Stimulated activated CD4-positive, alpha-beta T cell treated with anti-CD3 and anti-CD28 coated beads, Interleukin-12 subunit alpha, Interleukin-12 subunit beta, amount 100 ng/mL, for 24 hours (primary cell): ENCODE measurements at regions not wholly inside any gene's neighbourhood (a gene's known extent, or its start where the extent isn't known, plus 50 kb on each side); places are given as distances from the start of the nearest gene placed in this dataset.
A peak's percentile ranks its signal among the peaks of the same experiment; 100 is the strongest.

ENCODE experiments used
- DNase-seq, 2 experiments: peaks; one replicate each; pipeline ENCODE4 v3.0.0-alpha.2; 2020; ENCODE audit warnings: low read depth in 2 of 2

DNA sequence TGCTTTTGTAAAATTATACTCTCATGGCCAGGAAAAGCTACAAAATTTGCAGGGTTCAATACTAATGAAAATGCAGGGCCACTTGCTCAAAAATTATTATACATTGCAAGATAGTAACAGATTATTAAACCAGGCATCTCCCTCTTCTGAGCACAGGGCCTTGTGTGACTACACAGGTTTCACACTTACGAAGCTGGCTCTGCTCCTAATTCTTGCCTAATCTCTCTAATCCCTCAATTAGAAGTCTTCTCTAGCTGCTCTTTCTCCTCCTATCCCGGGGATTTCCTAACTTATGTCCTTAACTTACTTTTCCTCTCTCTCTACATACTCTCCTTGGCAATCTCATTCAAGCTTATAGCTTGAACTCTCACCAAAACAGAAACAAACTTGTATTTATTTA, 168.3 kb downstream of the AREG start:
- no peak for DNase-seq

DNA sequence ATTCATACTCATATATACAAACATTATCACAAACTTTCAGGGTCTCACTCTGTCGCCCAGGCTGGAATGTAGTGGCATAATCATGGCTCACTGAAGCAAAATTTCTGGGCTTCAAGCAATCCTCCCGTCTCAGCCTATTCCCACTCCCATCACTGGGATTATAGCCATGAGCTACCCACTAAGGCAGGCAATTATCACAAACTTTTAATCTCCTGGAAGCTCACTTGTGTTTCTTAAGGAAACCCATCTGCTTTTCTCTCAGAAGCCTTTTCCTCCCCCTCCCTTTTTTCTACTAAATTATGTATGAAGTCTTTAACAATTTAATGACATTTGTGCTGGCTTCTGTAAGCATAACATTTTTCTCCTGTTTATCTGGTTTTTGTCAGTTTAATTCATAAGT, 170.5 kb downstream of the AREG start:
- DNase-seq = no peak

DNA sequence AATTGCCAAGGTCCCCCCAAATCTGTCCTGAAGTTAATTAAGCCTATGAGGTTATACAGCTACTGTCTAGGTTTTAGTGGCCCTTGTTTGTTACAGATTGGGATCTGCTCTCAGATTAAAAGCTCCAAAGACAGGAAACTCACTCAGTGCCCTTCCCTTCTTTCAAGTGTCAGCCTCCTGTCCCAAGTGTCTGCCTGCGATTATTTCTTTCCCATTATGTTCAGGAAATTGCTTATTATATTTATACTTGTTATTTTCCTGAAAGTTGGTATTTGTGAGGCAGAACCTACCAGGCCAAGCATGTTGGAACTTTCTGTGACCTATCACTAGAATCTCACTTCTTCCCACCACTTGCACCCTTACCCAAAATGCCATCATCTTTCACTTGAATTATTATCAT, 173.2 kb downstream of the AREG start:
- no peak for DNase-seq

DNA sequence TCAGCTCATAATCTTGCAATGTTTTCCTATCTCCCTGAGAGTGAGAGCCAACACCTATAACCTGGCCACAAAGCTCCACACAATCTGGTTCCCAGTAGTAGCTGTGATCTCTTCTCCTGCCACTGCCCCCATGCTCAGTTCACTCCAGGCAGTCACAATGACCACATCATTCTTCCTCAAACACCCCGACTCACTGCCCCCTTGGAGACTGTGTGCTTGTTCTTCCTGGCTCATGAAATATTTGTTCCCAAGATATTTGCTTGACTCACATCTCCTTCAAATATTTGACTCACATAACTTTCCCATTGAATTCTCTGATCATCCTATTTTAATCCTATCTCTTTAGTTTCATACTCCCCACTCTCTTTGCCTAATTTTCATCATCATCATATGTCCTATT, 173.7 kb downstream of the AREG start:
- no peak for DNase-seq

DNA sequence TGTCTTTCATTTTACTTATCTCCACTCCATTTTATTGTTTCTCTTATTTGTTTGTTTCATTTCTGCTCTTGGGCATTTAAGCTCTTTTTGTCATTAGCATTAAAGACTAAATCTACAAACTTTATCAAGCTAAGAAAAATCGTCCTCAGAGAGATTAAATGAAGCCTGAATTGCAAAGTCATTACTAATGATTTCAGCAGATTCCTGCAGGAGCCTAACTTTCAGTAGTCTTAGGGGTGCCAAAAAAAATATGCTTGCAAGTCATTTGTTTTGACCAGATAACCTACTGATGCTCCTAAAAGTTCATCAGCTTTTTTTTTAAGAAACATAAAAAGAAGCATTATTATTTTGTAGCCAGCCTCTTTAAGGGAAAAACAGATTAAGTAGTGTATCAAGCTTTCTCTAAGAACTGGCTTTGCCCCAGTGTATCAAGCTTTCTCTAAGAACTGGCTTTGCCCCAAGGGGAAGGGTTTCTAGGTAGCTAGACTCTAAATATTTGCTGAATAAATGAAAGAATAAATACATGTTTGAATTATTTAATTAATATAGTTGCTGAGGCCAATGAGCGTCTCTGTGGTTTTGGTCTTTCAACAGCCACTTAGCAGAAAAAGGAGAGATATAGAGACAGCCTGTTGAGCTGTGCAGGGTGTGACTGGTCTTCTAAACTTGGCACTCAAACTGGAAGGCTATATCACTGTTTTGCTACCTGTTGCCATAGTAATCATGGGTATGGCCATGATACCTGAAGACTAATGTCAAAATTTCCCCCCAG, 174.2 kb downstream of the BTC start:
- no peak for DNase-seq

DNA sequence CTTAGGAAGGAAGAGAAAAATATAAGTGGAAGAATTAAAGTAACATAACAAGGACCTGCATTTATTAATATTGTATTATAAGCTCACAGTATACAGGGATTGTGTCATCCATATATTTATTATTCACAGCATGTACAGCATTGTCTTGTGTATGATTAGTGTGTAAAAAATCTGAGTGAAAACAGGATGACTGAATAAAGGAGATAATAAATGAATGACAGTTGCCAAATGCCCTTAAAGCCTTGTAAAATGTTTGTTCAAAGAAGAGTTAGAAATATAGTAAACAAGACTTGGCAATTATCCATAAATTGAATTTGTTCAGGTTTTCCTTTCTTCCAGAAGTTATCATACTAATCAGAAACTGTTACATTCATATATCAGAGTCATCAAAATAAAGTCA, 172.7 kb downstream of the BTC start:
- no peak for DNase-seq

DNA sequence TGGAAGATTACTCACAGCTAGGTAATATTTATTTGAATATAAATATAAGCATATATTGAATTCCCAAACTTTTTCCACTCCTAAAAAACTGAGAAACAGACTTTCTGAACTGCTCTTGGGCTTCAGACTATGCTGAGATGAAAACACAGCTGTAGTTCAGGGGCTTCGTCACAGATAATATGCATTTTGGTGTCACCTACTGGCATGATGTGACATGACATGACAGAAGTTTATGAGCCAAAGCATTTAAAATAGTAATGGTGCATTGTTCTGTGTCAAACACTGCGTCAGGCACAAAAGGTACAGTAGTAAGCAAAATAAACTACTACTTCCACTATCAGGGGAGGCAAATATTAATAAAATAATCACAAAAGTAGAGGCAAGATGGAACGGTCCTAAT, 171.3 kb downstream of the BTC start:
- DNase-seq = no peak

DNA sequence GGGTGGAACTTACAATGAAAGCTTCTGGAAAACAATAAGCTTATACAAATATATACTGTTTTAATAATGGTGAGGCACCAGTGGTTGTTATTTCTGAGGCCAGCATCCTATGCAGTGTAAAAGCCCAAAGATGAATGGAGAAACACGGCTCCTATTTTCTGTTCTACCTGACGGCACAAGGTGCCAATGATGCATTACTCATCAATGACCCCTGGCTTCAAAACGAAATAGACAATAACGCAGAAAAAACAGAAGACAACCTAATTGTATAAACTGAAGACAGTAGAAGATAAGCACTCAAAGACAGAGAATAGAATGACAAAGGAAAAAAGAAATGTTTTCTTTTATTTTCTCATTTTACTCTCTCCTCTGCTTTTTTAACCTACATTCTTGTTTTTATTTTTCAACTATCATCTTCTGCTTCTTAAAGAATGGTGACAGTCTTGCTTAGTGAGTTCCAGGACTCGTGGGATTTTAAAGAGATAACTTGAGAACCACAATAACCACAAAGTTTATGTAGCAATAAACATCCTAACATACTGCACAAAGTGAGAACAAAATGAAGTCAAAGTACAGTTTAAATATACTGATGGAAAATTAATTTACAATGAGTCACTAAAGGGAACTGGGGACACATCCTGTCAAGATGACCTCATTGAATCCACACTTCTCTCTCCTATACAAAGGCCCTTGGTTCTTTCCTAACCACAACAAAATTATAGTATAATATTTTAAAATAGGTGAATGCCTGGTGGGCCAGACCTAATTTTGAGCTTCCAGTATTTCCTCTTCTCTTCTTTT, 169.8 kb downstream of the BTC start:
- DNase-seq = no peak

DNA sequence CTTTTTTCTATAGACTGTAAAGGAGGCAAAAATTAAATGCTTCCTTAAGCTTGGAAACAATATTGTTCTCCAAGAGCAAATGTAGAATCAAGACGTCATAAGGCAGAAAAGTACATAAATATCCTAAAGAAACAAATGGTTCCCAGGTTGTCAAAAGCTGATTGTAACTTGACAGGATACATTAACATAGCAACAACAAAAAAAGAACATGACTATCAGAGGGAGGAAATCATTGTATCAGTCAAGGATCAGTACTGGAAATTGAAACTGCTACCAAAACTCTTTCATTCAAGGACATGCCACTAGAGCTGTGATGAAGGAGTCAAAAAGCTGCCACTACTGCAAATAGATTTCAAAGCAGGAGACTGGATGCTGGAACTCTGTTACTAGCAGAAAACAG, 168.3 kb downstream of the BTC start:
- DNase-seq = no peak

DNA sequence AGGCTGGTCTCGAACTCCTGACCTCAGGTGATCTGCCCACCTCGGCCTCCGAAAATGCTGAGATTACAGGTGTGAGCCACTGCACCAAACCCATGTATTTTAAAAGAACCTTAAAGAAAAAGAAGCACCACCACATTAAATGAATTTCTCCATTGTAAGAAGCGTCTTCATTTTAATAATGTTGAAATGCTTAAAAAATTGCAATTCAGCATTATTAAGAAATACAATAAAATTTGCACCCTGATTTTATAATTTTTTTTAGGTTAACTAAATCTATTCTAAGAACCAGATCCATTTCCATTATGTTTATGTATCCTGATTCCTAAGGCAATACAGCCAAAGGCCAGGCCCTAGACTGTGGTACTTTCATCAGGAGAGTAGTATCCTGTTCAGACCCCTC, 167.2 kb downstream of the BTC start:
- DNase-seq = no peak

DNA sequence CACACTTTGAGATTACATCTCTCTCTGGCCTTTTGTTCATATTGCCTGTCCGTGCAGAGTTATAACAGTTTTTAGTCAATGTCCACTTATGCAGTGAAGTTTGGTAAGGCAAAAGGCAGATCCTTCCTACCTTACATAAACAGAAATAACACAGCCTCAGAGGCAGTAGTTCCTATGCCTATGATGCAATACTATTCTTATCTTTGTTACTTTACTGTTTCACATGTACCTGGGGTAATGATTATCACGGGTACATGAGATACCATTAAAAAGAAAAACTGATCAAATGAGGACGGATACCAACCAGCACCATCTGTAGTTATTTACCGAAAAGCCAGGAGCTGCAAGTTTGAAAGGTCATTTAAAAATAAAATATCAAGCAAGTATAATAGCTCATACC, 166.8 kb downstream of the BTC start:
- DNase-seq = no peak

DNA sequence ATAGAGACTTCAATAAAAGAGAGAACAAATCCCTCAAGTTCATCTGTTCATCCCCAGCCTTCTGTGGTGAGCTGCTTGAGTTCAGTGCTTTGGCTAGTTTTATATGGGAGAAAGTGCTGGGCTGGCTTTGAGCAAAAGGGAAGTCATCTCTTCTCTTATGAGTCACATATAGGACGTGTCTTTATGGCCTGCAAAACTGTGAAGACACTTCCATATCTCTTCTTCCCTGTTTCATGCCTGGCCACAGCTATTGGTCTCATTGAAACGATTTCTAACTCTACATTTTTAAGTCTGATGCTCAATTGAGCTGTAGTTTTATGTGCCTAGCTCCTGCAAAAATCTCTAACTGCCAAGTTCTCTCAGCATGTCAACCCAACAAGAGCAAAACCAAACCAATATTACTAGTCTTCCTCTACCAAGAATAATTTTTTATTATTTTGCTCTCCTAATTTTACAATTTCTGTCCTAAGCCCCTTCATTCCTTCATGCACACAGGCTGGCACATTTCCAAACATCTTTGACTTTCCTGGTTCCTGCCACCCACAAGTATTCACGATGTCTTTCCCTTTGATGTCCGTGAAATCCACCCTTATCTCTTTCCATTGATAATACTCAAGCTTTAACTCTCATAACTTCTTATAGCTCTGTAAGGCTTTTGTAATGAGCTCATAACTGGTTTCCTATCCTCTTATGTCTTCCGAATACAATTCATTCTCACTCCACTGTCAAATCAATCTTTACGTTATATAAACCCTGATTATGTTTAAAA, 165.3 kb downstream of the BTC start:
- no peak for DNase-seq

DNA sequence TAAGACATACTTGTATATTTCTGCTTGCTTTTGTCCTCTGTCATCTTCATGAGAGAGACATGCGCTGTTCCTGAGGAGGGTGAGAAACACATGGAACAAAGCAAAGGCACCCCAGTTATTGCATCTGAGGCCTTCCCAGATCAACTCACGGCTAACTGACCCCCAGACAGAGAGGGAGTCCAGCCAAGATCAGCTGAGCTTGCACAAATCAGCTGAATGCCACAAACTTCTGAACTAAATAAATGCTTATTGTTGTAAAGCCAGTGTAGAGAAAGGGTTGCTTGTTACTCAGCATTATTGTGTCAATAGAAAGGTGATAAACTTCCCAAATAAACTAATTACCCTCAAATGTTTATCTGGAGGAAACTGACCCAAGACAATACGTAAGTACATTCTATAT, 163.8 kb downstream of the BTC start:
- DNase-seq = no peak

DNA sequence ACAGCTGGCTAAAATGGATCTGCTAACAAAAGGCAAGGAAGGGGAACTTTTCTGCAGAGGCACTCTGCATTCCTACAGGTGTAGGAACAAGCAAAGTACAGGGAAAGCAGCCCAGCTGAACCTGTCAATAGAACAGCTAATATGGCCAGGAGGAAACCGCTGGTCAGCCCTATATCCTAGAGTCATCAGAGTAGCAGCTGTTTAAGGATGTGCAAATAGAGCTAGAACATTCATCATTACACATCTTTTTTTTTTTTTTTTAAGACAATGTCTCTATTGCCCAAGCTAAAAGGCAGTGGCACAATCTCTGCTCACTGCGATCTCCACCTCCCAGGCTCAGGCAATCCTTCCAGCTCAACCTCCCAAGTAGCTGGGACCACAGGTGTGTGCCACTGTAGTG, 163.0 kb downstream of the BTC start:
- no peak for DNase-seq

DNA sequence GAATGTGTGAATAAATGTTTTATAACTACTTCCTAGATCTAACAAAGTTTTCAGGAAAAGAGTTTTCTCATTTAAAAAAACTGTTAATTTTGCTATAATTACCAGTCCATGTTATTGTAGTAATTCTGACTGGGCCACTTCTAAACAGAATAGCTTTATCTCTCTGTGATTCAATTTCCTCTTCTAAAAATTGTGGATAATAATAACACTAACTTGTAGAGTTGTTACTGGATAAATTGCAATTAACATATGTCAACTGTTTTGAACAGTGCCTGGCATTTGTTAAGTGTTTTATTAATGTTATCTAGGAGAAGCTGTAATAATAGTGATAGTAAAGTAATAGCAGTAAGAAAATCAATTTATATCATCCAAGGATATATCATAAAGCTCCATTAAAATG, 162.3 kb downstream of the BTC start:
- DNase-seq = no peak

DNA sequence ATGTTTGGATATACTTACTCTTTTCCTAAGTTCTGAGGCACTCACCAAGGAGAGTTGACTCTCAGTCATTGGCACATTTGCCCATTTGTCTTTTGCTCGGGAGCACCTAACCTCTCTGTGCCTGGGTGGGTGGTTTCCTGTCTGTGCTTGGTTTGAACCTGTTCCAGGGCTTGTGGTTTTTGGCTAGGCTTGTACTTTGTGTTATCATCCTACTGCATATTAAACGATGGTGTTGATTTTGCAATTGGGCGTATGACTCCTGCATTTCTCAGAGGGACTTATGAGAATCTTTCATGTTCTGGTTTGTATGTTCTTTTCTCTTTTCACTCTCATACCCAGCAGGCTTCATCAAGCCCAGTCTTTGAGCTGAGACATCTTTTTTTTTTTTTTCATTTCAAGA, 161.7 kb downstream of the BTC start:
- peak; percentile 5 to 25 for DNase-seq

DNA sequence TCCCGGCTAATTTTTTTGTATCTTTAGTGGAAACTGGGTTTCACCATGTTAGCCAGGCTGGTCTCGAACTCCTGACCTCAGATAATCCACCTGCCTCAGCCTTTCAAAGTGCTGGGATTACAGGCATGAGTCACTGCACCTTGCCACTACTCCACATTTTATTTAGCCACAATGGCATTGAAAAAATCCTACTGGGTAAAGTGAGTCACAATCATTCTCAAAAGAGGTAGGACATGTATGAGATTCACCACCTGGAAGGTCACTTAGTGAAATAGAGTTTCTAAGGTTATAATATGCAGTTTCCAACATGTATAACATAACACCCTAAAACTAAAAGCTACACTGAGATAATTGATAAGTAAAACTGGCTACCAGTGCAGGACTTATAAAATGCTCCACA, 159.2 kb downstream of the BTC start:
- DNase-seq = no peak

DNA sequence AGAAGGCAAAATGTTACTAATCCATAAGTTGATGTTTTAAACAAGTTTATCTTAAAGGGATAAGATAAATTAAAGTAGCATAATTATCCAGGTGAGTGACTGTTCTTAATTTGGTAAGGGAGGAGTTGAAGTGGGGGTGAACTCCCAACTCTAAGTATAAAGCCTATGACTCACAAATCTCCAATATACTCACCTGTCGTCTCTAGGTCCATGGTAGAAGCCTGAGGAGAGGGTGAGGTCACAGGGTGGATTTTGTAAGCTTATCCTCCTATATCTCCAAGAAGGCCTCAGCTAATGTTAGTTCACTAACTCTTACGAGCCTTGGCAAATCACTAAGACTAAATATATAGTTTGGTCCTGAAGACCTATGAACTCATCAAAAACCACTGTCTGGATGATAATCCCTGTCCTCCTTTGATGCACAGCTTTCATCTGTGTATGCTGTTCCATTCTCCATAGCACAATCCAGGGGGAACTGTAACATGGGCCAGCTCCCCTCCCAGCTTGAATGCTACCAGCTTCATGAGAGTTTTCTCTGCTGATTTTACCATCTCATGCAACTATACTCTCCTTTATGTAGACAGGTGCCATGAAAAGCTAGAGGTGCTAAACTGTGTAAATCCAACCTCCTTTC, 158.7 kb downstream of the BTC start:
- no peak for DNase-seq

DNA sequence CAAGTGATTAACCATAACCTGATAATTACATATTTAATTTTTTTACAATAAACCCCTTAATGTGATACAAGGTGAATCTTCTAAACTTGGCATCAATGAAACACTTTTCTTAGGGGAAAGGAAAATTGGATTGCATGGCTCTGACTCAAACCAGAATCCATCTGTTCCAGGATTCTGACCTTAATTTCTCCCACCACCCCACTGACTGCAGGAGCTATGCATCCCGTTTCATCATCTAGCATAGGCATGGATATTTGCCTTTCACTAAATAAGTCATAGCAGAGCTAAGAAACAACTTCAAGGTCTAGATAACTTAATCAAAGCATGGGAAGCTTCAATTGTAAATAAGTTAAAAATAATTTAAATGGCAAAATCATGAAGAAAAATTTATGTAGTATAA, 156.3 kb downstream of the BTC start:
- DNase-seq = no peak

DNA sequence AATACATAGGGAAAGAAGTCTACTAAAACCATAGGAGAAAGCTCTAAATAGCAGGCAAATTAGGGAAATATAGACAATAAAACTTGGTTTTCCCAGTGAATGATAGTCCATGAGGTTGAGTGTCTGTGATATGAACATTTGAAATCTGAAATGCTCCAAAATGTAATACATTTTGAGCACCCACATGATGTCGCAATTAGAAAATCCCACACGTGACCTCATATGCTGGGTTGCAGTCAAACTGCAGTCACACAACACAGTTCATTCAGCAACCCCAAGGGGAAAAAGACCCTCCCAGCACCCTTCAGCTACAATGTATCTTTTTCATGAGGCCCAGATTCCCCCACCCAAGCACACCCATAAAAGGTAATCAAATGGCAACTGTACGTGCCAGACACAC, 155.6 kb downstream of the BTC start:
- DNase-seq = no peak

DNA sequence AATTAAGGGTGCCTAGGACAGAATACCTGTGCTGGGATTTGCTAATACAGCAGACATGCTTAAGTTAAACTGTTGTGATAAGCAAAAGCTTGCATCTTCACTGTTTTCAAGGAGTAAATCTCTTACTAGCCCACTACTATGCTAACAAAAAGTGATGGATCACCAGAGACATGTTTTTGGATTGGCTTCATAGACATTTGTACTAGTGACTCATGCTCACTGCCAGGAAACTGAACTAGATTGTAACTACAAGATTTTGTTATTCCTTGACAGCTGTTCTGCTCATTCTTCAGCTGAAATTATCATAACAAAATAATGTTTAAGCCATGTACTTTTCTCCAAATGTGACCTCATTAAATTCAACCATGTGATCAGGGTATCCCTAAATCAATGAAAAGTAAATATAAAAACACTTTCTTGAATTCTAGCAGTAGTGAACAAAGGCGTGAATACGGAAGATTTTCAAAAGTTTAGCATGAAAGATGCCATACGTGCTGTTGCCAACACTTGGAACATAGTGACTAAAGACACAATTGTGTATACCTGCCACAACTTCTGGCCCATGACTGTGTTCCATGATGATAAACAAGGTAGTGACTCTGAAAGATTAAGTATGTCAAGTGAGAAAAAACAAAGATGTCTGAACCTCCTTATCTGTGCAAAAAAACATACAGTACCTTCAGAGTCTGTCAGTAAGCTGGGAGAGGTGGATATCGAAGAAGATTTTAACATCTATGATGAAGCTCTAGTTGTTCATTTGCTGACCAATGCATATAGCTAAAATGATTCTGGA, 154.0 kb downstream of the BTC start:
- DNase-seq = no peak
